Kidney (tissue), 13 donors: ENCODE measurements at regions not wholly inside any gene's neighbourhood (a gene's known extent, or its start where the extent isn't known, plus 50 kb on each side); places are given as distances from the start of the nearest gene placed in this dataset.

ENCODE experiments used
- DNase-seq, 5 donors: peaks; one replicate each; pipeline ENCODE4 v3.0.0-alpha.2; 2013 to 2020
- FAIRE-seq: peaks from 2 replicates; lab custom pipeline; 2012; peaks lifted over from hg19 to GRCh38; lab: Jason Lieb, UNC
- H3K27ac ChIP-seq, 2 donors: one replicate each; pipeline ENCODE4 v1.7.0; 2013; ENCODE audit warnings: low read depth in 2 of 2, low read length in 2 of 2, inconsistent platforms in 1 of 2
- H3K27me3 ChIP-seq: one replicate; pipeline ENCODE4 v1.7.1; 2013; ENCODE audit warnings: low read length, inconsistent platforms; ENCODE audit not compliant: control insufficient read depth, insufficient read depth
- H3K36me3 ChIP-seq, 3 donors: one replicate each; pipeline versions ENCODE4 v1.7.0 to v1.7.1; 2013; ENCODE audit warnings: low read length in 3 of 3, control low read depth in 1 of 3, inconsistent platforms in 1 of 3; ENCODE audit not compliant: insufficient read depth in 3 of 3, control insufficient read depth in 2 of 3
- H3K4me1 ChIP-seq, 3 donors: one replicate each; pipeline versions ENCODE4 v1.7.0 to v1.7.1; 2013; ENCODE audit warnings: low read length in 3 of 3, inconsistent platforms in 1 of 3, low read depth in 1 of 3; ENCODE audit not compliant: control insufficient read depth in 2 of 3, insufficient read depth in 2 of 3
- H3K4me3 ChIP-seq, 3 donors: one replicate each; pipeline versions ENCODE4 v1.7.0 to v1.8.1; 2013; ENCODE audit warnings: low read length in 3 of 3, control low read depth in 1 of 3, inconsistent platforms in 1 of 3
- H3K9ac ChIP-seq, 3 donors: one replicate each; pipeline versions ENCODE4 v1.7.0 to v1.7.1; 2013; ENCODE audit warnings: low read length in 3 of 3, control low read depth in 1 of 3, inconsistent platforms in 1 of 3
- H3K9me3 ChIP-seq, 3 donors: one replicate each; pipeline versions ENCODE4 v1.7.0 to v1.7.1; 2013; ENCODE audit warnings: low read length in 3 of 3, control low read depth in 1 of 3, inconsistent platforms in 1 of 3; ENCODE audit not compliant: control insufficient read depth in 2 of 3, insufficient read depth in 1 of 3
- intact Hi-C: fragments of 100-400 bp; cut with DNase I; formaldehyde crosslinking; loops from one replicate; pipeline ENCODE4 v1.11.1; 2022
- TF ChIP-seq, protein P1 (sequence below): IDR thresholded peaks from 3 replicates; pipeline ENCODE4 v1.5.1; 2012; ENCODE audit warnings: mild to moderate bottlenecking, moderate library complexity, borderline replicate concordance; ENCODE audit not compliant: insufficient read depth; ENCODE audit errors: extremely low read depth
- donor health status: control.
- donor health status: control.
- donor health status: control.
- donor health status: control.
- donor health status: control.
- donor health status: DM: yes; HTN: yes; CAD: no.
- donor health status: Normal renal cell carcinoma (clear cell type).

DNA sequence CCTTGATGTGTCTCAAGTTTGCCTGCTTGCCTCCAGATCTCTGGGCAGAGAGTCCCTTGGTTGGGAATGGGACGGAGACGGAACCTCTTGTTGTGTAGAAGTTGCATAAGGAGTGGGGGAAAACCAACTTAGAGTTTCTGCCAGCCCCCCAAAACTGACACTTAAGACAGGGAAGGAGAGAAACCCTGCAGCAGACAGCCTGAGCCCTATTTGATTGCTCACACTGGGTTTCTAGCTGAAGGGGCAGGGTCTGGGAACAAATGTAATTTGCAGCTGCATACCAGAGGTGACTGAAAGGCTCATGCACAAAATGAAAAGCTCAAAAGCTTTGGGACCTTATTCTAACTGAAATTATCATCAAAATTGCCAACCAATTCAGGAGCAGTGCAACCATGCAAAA lies 254.5 kb downstream of the RASEF start:
- no peaks in the 10 kb centered on the region for H3K9me3 ChIP-seq
- FAIRE-seq (no peak), DNase-seq (peak in 1 of 5 donors; percentile 12)
- no peaks in the 10 kb centered on the region for H3K36me3 ChIP-seq
- no peak overlapping the region for H3K4me3 ChIP-seq
- H3K27ac ChIP-seq, result no peak overlapping the region
- intact Hi-C loops, result no loop called here
- TF ChIP-seq, protein P1, sequence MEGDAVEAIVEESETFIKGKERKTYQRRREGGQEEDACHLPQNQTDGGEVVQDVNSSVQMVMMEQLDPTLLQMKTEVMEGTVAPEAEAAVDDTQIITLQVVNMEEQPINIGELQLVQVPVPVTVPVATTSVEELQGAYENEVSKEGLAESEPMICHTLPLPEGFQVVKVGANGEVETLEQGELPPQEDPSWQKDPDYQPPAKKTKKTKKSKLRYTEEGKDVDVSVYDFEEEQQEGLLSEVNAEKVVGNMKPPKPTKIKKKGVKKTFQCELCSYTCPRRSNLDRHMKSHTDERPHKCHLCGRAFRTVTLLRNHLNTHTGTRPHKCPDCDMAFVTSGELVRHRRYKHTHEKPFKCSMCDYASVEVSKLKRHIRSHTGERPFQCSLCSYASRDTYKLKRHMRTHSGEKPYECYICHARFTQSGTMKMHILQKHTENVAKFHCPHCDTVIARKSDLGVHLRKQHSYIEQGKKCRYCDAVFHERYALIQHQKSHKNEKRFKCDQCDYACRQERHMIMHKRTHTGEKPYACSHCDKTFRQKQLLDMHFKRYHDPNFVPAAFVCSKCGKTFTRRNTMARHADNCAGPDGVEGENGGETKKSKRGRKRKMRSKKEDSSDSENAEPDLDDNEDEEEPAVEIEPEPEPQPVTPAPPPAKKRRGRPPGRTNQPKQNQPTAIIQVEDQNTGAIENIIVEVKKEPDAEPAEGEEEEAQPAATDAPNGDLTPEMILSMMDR, result no peak
- H3K4me1 ChIP-seq, result no peaks in the 10 kb centered on the region
- H3K27me3 ChIP-seq, result no peaks in the 10 kb centered on the region
- no peak overlapping the region for H3K9ac ChIP-seq

DNA sequence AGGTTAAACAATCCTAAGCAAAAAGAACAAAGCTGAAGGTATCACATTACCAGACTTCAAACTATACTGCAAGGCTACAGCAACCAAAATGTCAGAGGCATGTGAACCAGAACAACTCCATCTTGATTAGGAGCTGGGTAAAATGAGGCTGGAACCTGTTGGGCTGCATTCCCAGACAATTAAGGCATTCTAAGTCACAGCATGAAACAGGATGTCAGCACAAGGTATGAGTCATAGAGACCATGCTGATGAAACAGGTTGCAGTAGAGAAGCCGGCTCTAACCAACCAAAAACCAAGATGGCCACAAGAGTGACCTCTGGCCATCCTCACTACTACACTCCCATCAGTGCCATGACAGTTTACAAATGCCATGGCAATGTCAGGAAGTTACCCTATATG lies 252.0 kb downstream of the RASEF start:
- H3K9me3 ChIP-seq, result no peaks in the 10 kb centered on the region
- no peak overlapping the region for H3K27ac ChIP-seq
- no peaks in the 10 kb centered on the region for H3K36me3 ChIP-seq
- no peak overlapping the region for H3K9ac ChIP-seq
- H3K4me3 ChIP-seq, result no peak overlapping the region
- H3K27me3 ChIP-seq, result no peaks in the 10 kb centered on the region
- FAIRE-seq, result no peak
- no peaks in the 10 kb centered on the region for H3K4me1 ChIP-seq
- DNase-seq, result peak in 3 of 5 donors; percentile 13 to 59 (median 27)
- TF ChIP-seq, protein P1, result no peak
- intact Hi-C loops, result no loop called here

DNA sequence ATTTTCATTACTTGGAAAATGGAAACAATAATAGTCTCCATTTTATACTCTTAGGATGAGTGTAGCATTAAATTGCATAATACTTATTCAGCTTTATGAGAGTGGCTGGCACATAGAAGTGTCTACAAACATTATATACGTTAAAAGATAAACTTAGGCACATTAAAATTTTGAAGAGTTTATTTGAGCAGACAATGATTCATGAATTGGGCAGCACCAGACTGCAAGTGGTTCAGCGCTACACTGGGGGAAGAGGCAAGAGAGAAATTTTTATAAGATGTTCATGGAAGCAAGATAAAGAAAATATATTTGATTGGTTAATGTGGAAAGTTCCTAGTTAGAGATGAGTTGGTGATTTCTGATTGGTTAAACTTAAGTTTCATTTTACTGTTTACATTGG lies 243.7 kb downstream of the RASEF start:
- DNase-seq (no peak), FAIRE-seq (no peak)
- no peak overlapping the region for H3K4me3 ChIP-seq
- no peak overlapping the region for H3K27ac ChIP-seq
- TF ChIP-seq, protein P1, result no peak
- H3K9me3 ChIP-seq, result peaks cover 0 to 3% (median 0%) of the 10 kb centered on the region in 3 donors
- no peaks in the 10 kb centered on the region for H3K27me3 ChIP-seq
- no peaks in the 10 kb centered on the region for H3K4me1 ChIP-seq
- no peak overlapping the region for H3K9ac ChIP-seq
- intact Hi-C loops, result no loop called here
- H3K36me3 ChIP-seq, result no peaks in the 10 kb centered on the region

DNA sequence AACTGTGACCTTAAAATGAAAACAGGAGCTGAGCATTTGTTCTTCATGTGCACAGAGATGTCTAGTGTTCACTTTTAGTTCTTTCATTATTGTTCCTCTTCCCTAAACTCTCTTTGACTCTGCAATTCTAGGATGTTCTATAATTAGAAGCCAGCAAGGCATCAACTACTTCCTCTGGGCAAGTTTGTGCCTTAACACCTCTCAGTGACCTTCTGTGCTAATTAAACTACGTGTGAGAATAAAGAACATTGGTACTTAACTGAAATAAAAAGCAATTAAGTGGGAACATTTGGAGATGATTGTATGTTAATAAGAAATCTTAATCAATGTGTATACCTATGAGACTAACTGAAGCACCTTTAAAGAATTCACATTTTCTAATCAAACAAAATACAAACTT lies 242.8 kb downstream of the RASEF start:
- DNase-seq (no peak), FAIRE-seq (no peak)
- H3K27me3 ChIP-seq, result no peaks in the 10 kb centered on the region
- no peaks in the 10 kb centered on the region for H3K36me3 ChIP-seq
- no peak overlapping the region for H3K4me3 ChIP-seq
- H3K9ac ChIP-seq, result no peak overlapping the region
- peaks cover 0 to 3% (median 0%) of the 10 kb centered on the region in 3 donors for H3K9me3 ChIP-seq
- no peaks in the 10 kb centered on the region for H3K4me1 ChIP-seq
- intact Hi-C loops, result no loop called here
- H3K27ac ChIP-seq, result no peak overlapping the region
- TF ChIP-seq, protein P1, result no peak
